CD14-positive monocyte (primary cell): ENCODE measurements at regions not wholly inside any gene's neighbourhood (a gene's known extent, or its start where the extent isn't known, plus 50 kb on each side); places are given as distances from the start of the nearest gene placed in this dataset.

Source experiments
- DNase-seq, 3 donors: peaks; one replicate each; pipeline ENCODE4 v3.0.0-alpha.2; 2011 to 2022
- H2AFZ ChIP-seq: 2 replicates; pipeline ENCODE4 v1.6.0; 2012; ENCODE audit warnings: mild to moderate bottlenecking, low read depth, low read length, inconsistent platforms; ENCODE audit not compliant: insufficient read depth, poor library complexity, severe bottlenecking
- H3K27ac ChIP-seq, 2 donors: 1 replicate in 1 of 2; 2 replicates in 1 of 2; pipeline ENCODE4 v1.5.1; 2012 to 2013; ENCODE audit warnings: low read length in 2 of 2, control low read depth in 1 of 2, inconsistent platforms in 1 of 2, low read depth in 1 of 2, mild to moderate bottlenecking in 1 of 2
- H3K27me3 ChIP-seq, 2 donors: one replicate each; pipeline versions ENCODE4 v1.6.0 to v1.6.1; 2011 to 2013; ENCODE audit warnings: low read length in 2 of 2; ENCODE audit not compliant: control insufficient read depth in 2 of 2, insufficient read depth in 2 of 2
- H3K36me3 ChIP-seq, 2 donors: replicated peaks in 1 of 2; 1 replicate in 1 of 2; 2 replicates in 1 of 2; pipeline versions ENCODE4 v1.5.1 to v1.6.1; 2012 to 2013; ENCODE audit warnings: low read length in 2 of 2, control low read depth in 1 of 2, inconsistent platforms in 1 of 2, mild to moderate bottlenecking in 1 of 2; ENCODE audit not compliant: insufficient read depth in 2 of 2, control insufficient read depth in 1 of 2
- H3K4me1 ChIP-seq, 2 donors: 1 replicate in 1 of 2; 2 replicates in 1 of 2; pipeline versions ENCODE4 v1.5.1 to v1.6.1; 2012 to 2013; ENCODE audit warnings: low read length in 2 of 2, control low read depth in 1 of 2, inconsistent platforms in 1 of 2, mild to moderate bottlenecking in 1 of 2, moderate library complexity in 1 of 2; ENCODE audit not compliant: insufficient read depth in 2 of 2, control insufficient read depth in 1 of 2
- H3K4me2 ChIP-seq: replicated peaks from 2 replicates; pipeline ENCODE3; 2012; ENCODE audit warnings: low read length, moderate library complexity, mild to moderate bottlenecking; ENCODE audit not compliant: poor library complexity, severe bottlenecking; ENCODE audit errors: extremely low read depth
- H3K4me3 ChIP-seq, 3 experiments: fragments of 200-600 bp in 1 of 3; sonication (generic) in 1 of 3; replicated peaks in 1 of 3; 1 replicate in 2 of 3; 2 replicates in 1 of 3; pipeline ENCODE4 v1.5.1; 2011 to 2013; ENCODE audit warnings: low read length in 3 of 3, mild to moderate bottlenecking in 3 of 3, control low read depth in 2 of 3, low read depth in 2 of 3, inconsistent platforms in 1 of 3, moderate library complexity in 1 of 3
- H3K79me2 ChIP-seq: 2 replicates; pipeline ENCODE4 v1.6.0; 2012; ENCODE audit warnings: mild to moderate bottlenecking, control low read depth, inconsistent platforms, low read length, moderate library complexity; ENCODE audit not compliant: insufficient read depth
- H3K9ac ChIP-seq: 2 replicates; pipeline ENCODE4 v1.6.0; 2017; ENCODE audit warnings: low read length, mild to moderate bottlenecking; ENCODE audit not compliant: insufficient read depth, poor library complexity, severe bottlenecking
- H3K9me3 ChIP-seq, 2 donors: replicated peaks in 1 of 2; 1 replicate in 1 of 2; 2 replicates in 1 of 2; pipeline versions ENCODE4 v1.5.1 to v1.6.1; 2012 to 2013; ENCODE audit warnings: low read length in 2 of 2, control low read depth in 1 of 2; ENCODE audit not compliant: control insufficient read depth in 1 of 2, insufficient read depth in 1 of 2
- H4K20me1 ChIP-seq: 2 replicates; pipeline ENCODE4 v1.6.0; 2012; ENCODE audit warnings: mild to moderate bottlenecking, low read length, control low read depth, moderate library complexity; ENCODE audit not compliant: insufficient read depth
- H3K27ac Mint-ChIP-seq, 7 donors: one replicate each; pipeline ENCODE4 v1.8.0; 2020; ENCODE audit warnings: mild to moderate bottlenecking in 7 of 7, mixed read lengths in 7 of 7, moderate library complexity in 6 of 7, inconsistent platforms in 2 of 7
- H3K27me3 Mint-ChIP-seq, 3 donors: one replicate each; pipeline ENCODE4 v1.8.0; 2021 to 2022; ENCODE audit warnings: low read depth in 3 of 3, mild to moderate bottlenecking in 3 of 3, mixed read lengths in 3 of 3, moderate library complexity in 3 of 3, inconsistent platforms in 1 of 3
- H3K36me3 Mint-ChIP-seq, 2 donors: one replicate each; pipeline ENCODE4 v1.8.0; 2020; ENCODE audit warnings: mixed read lengths in 2 of 2, inconsistent platforms in 1 of 2, mild to moderate bottlenecking in 1 of 2
- H3K4me1 Mint-ChIP-seq: one replicate; pipeline ENCODE4 v1.8.0; 2020; ENCODE audit warnings: mild to moderate bottlenecking, mixed read lengths
- H3K4me3 Mint-ChIP-seq, 2 donors: one replicate each; pipeline ENCODE4 v1.8.0; 2020; ENCODE audit warnings: mild to moderate bottlenecking in 2 of 2, mixed read lengths in 2 of 2, moderate library complexity in 1 of 2
- H3K9me3 Mint-ChIP-seq, 7 donors: one replicate each; pipeline ENCODE4 v1.8.0; 2020 to 2022; ENCODE audit warnings: mixed read lengths in 7 of 7, mild to moderate bottlenecking in 6 of 7, moderate library complexity in 6 of 7, inconsistent platforms in 2 of 7
- WGBS: methylation state at CpG from one replicate; pipeline ENCODE4 v1.1.5; 2013; ENCODE audit warnings: missing lambda C conversion rate; ENCODE audit not compliant: insufficient coverage; 5-methylcytosine and 5-hydroxymethylcytosine counted together
- intact Hi-C, 2 donors: fragments of 100-400 bp; cut with micrococcal nuclease; formaldehyde crosslinking; loops; one replicate each; pipeline versions ENCODE4 v1.15.0 to v1.15.1; 2023
- TF ChIP-seq, protein P1 (sequence below): fragments of 200-600 bp; IDR thresholded peaks from one replicate; pipeline ENCODE4 v1.8.0; 2022; ENCODE audit warnings: antibody characterized with exemption, mild to moderate bottlenecking

DNA sequence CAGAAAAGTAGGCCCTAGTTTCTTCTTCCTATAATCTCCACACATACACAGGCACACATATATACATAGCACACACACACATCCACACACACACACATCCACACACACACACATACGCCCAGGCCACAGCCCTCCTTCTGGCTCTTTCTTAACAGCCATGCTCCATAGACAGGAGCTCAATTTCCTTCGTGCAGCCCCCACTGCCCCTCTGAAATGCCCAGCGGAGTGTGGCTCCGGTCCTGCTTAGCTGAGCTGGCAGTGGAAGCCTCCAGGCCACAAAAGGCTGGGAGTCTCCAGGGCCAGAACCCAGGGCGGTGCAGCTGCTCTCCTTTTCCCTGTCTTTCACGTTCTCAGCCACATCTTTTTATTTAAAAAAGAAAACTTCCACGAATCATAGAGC lies 282.9 kb upstream of the IGFBP3 start:
- Histone ChIP-seq H3K27ac (no peak overlapping the region), H3K4me3 (no peak overlapping the region), H3K9me3 (no peaks in the 10 kb centered on the region), H3K79me2 (no peaks in the 10 kb centered on the region), H3K4me1 (no peaks in the 10 kb centered on the region), H3K4me2 (no peak overlapping the region), H3K9ac (no peak overlapping the region), H4K20me1 (no peaks in the 10 kb centered on the region), H3K36me3 (no peaks in the 10 kb centered on the region), H2AFZ (no peak overlapping the region), H3K27me3 (no peaks in the 10 kb centered on the region)
- intact Hi-C loops: no loop called here
- no peaks in the 10 kb centered on the region for H3K4me1 Mint-ChIP-seq
- peaks cover 0 to 10% (median 2%) of the 10 kb centered on the region in 7 donors for H3K9me3 Mint-ChIP-seq
- WGBS: 76% methylated on average over 5 of the region's 7 CpGs
- H3K4me3 Mint-ChIP-seq: no peak overlapping the region
- H3K27me3 Mint-ChIP-seq: peaks cover 0 to 3% (median 2%) of the 10 kb centered on the region in 3 donors
- DNase-seq: no peak
- H3K36me3 Mint-ChIP-seq: no peaks in the 10 kb centered on the region
- H3K27ac Mint-ChIP-seq: no peak overlapping the region
- TF ChIP-seq, protein P1, sequence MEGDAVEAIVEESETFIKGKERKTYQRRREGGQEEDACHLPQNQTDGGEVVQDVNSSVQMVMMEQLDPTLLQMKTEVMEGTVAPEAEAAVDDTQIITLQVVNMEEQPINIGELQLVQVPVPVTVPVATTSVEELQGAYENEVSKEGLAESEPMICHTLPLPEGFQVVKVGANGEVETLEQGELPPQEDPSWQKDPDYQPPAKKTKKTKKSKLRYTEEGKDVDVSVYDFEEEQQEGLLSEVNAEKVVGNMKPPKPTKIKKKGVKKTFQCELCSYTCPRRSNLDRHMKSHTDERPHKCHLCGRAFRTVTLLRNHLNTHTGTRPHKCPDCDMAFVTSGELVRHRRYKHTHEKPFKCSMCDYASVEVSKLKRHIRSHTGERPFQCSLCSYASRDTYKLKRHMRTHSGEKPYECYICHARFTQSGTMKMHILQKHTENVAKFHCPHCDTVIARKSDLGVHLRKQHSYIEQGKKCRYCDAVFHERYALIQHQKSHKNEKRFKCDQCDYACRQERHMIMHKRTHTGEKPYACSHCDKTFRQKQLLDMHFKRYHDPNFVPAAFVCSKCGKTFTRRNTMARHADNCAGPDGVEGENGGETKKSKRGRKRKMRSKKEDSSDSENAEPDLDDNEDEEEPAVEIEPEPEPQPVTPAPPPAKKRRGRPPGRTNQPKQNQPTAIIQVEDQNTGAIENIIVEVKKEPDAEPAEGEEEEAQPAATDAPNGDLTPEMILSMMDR: no peak

DNA sequence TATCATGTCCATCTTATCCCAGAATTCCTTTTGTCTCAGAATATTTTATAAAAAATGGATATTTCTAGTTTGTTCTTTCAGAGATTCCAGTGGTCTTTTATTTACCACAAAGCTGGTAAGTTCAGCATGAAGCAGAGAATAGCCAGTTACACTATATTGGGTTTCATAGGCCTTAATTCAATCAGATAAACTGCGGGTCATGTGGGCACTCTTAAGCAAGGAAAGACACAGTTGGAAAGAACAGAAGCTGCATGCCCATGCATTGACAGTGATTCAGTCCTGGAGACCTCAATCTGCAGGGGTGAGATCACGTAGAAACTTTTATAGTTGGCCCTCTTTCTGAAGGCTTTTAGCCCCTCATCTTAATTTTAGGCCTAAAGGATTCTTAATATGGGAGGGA lies 281.3 kb upstream of the IGFBP3 start:
- Histone ChIP-seq H3K9me3 (no peaks in the 10 kb centered on the region), H2AFZ (no peak overlapping the region), H3K4me3 (no peak overlapping the region), H3K27me3 (no peaks in the 10 kb centered on the region), H3K4me1 (no peaks in the 10 kb centered on the region), H3K9ac (no peak overlapping the region), H3K36me3 (no peaks in the 10 kb centered on the region), H4K20me1 (no peaks in the 10 kb centered on the region), H3K27ac (no peak overlapping the region), H3K4me2 (no peak overlapping the region), H3K79me2 (no peaks in the 10 kb centered on the region)
- Mint-ChIP-seq H3K36me3 (no peaks in the 10 kb centered on the region), H3K27ac (no peak overlapping the region), H3K4me3 (no peak overlapping the region), H3K9me3 (peaks cover 0 to 9% (median 2%) of the 10 kb centered on the region in 7 donors), H3K4me1 (no peaks in the 10 kb centered on the region), H3K27me3 (peaks cover 0 to 3% (median 2%) of the 10 kb centered on the region in 3 donors)
- no peak for DNase-seq
- 100% methylated on average over 1 of the region's 2 CpGs for WGBS
- intact Hi-C loops: no loop called here
- TF ChIP-seq, protein P1: no peak
